ES-I3 (cell line): ENCODE measurements at regions not wholly inside any gene's neighbourhood (a gene's known extent, or its start where the extent isn't known, plus 50 kb on each side); places are given as distances from the start of the nearest gene placed in this dataset.
A peak's percentile ranks its signal among the peaks of the same experiment; 100 is the strongest.

Source experiments
- H3K36me3 ChIP-seq: 2 replicates; pipeline ENCODE4 v1.6.1; 2013; ENCODE audit warnings: mild to moderate bottlenecking, low read length, control low read depth, moderate library complexity; ENCODE audit not compliant: insufficient read depth
- H3K4me1 ChIP-seq: 2 replicates; pipeline ENCODE4 v1.6.1; 2013; ENCODE audit warnings: mild to moderate bottlenecking, control low read depth, low read length; ENCODE audit not compliant: insufficient read depth
- H3K9ac ChIP-seq: 2 replicates; pipeline ENCODE4 v1.6.1; 2013; ENCODE audit warnings: low read depth, mild to moderate bottlenecking, low read length, moderate library complexity
- H3K9me3 ChIP-seq: 2 replicates; pipeline ENCODE4 v1.6.1; 2013; ENCODE audit warnings: mild to moderate bottlenecking, low read length, moderate library complexity; ENCODE audit not compliant: control insufficient read depth, insufficient read depth

DNA sequence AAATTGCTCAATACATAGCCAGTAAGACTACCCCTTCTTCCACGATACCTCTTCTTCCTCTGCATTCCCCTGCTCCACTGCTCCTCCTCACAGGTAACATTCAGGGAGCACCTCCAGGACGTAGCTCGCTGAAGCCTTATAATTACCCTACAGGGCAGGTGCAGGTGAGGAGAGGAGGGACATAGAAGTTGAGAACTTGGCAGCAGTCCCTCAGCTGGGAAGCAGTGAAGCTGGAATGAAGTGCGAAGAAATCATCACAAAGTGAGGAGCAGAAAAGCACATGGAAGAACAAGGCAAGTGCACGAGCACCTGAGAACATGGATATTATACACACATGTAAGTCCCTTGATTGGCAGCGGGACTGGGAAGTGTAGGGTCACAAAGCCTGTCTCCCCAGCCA is 118.2 kb downstream of the HSD17B3 start:
- H3K4me1 ChIP-seq, result peaks cover 12% of the 10 kb centered on the region; the same call in 1 of the 2 replicates
- H3K9me3 ChIP-seq, result no peaks in the 10 kb centered on the region
- H3K9ac ChIP-seq, result no peak overlapping the region
- no peaks in the 10 kb centered on the region for H3K36me3 ChIP-seq

DNA sequence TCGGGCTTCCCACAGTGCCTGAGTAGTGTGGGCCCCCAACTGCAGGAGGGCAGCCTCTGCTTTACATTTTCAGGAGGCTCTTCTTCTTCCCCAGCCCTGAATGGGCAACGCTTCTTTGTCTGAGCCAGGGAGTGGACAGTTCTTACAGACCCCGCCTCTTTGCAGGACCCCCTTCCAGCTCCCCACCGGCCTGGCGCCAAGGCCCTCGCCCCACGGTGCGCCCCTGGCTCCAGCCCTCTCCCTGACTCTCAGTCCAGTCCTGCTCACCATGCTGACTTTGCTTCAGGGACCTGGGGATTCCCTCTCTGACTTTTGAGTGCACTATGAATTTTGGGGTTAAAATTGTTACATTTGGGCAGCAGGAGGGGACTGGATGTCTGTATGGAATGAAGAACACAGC is 123.8 kb downstream of the HSD17B3 start:
- Histone ChIP-seq H3K9ac (no peak overlapping the region), H3K9me3 (no peaks in the 10 kb centered on the region), H3K36me3 (no peaks in the 10 kb centered on the region), H3K4me1 (peaks cover 13% of the 10 kb centered on the region)

DNA sequence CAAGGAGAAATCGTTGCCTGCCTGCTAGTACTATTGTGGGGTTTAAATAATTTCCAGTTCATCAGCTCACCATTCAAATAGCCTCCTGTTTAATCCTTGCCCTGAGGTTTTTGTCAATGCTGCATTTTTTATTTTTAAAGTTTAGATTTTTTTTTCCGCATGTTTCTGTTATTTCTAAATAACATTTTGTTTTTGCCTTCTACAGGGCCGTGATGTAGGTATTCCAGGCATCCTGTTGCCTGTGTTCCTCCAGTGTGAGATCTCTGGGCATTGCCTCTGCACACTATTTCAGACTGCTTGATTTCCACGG is 124.3 kb downstream of the HSD17B3 start:
- H3K36me3 ChIP-seq, result no peaks in the 10 kb centered on the region
- H3K9me3 ChIP-seq, result no peaks in the 10 kb centered on the region
- no peak overlapping the region for H3K9ac ChIP-seq
- H3K4me1 ChIP-seq, result peaks cover 13% of the 10 kb centered on the region

DNA sequence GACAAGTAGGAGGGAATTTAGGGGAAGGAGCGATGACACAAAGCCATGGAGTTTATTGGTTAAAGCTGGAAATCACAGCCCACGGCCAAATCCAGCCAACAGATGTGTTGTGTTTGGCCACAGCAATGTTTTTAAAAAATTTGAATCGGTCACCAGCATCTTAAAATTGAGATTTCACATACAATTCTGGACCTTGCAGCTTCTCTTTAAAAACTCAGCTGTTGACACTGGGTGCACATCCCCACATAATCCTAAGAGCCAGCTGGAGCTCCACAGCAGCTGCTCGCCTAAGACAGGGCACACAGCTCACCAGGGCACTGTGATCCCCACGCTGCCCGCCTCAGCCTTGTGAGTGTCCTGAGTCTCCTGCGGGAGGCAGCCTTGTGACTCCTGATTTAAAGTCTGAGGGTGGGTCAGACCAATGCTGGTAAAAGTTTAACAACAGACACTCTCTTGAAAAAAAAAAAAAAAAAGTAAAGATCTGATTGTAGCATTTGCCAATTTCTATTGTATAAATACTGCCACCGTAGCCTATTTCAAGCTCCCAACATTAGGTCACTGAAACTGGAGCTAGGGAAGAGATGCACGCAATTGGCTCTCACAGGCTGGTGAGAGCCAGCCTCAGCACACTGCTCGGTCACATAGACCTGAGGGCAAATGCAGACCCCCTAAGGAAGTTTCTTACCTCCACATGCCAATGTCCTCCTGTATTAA is 124.8 kb downstream of the HSD17B3 start:
- no peak overlapping the region for H3K9ac ChIP-seq
- H3K36me3 ChIP-seq, result no peaks in the 10 kb centered on the region
- no peaks in the 10 kb centered on the region for H3K9me3 ChIP-seq
- peaks cover 13% of the 10 kb centered on the region for H3K4me1 ChIP-seq

DNA sequence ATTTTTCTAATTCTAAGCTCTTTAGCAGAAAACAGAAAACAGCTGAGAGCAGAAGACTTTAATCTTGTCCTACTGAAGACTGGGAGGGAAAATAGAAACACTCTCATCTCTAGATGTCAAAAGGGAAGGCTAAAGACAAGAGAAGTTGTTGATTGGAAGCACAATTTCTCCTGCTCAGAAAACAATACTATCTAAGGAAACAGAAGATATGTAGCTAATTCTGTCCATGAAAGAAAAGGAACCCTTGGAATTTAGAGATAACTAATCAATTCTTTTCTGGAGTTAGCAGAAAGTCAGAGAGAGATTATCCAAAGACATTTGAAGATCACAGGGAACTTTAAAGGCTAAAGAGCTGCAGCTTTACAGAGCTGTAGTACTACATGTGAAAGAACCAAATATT is 126.2 kb downstream of the HSD17B3 start:
- Histone ChIP-seq H3K36me3 (no peaks in the 10 kb centered on the region), H3K4me1 (peaks cover 13% of the 10 kb centered on the region), H3K9ac (no peak overlapping the region), H3K9me3 (no peaks in the 10 kb centered on the region)

DNA sequence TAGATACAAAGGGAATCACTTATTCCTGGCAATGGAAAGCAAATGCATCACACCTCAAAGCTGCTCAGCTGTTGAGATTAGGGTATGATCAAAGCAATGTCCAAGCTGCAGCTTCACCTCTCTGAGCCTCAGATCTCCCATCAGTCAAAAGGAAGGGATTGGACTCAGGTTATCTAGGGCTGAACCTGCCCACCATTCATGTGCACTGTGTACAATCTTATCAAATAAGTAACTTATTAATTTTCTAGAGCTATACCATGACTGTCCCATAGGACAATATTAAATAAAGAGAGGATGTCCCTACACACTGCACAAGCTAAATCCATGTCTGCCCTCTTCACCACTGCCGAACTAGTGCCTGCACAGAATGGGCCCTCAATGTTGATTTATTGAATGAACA is 127.0 kb downstream of the HSD17B3 start:
- Histone ChIP-seq H3K36me3 (no peaks in the 10 kb centered on the region), H3K9ac (no peak overlapping the region), H3K4me1 (peaks cover 18% of the 10 kb centered on the region), H3K9me3 (no peaks in the 10 kb centered on the region)

DNA sequence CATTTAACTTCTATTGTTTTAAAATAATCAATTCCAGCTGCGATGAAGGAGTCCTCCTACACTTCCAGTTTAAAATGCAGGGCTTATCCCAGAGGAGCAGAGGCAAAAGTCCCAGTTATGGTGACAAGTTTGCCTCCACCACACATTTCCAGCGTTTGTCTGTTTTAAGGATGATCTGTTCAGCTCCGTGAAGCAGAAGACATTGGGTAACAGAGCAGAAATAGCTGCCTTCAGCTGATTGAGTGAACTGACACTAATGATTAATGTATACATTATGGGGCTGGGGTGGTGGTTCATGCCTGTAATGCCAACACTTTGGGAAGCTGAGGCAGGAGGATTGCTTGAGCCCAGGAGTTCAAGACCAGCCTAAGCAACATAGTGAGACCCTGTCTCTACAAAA is 127.6 kb downstream of the HSD17B3 start:
- Histone ChIP-seq H3K4me1 (peaks cover 19% of the 10 kb centered on the region), H3K9ac (no peak overlapping the region), H3K36me3 (no peaks in the 10 kb centered on the region)

DNA sequence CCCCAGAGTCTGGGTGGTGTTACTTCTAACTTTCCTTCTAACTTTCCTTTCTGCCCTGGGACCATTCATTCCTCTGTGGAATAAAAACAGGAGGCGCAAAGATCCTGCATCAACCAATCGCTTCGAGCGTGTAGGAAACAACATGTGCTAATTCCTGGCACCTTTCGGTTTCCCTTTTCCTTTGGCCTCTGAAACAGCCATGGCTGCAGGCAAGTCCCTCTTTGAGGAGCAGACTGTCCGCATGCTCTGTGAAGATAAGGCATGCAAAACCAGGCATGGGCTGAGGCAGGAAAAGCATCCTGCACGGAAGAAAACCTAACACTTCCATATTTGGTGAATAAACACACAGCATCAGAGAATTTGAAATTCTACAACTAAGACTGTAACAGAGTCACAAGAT is 128.3 kb downstream of the HSD17B3 start:
- Histone ChIP-seq H3K9me3 (no peaks in the 10 kb centered on the region), H3K4me1 (peaks cover 26% of the 10 kb centered on the region), H3K9ac (no peak overlapping the region), H3K36me3 (no peaks in the 10 kb centered on the region)

More for the DNA sequence above, 127.6 kb downstream of the HSD17B3 start:
- H3K9me3 ChIP-seq, result no peaks in the 10 kb centered on the region

DNA sequence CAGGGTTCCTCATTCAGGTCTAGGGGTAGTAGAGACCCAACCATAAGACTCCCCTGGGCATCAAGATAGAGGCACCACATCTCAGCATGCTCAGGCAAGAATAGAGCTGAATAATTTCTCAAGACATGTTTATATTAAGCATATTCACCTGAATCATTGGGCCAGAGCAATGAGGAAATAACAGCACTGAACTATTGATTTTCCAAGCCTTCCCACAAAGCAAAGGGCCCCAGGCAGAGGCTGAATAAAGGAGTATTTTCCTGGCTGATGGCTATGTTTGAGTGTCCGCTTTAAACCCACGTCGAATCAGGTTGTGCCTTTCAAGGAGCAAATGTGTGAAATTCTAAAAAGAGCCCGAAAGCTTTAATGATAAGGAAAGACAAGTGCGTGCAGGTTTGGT is 129.2 kb downstream of the HSD17B3 start:
- Histone ChIP-seq H3K36me3 (no peaks in the 10 kb centered on the region), H3K4me1 (peaks cover 25% of the 10 kb centered on the region), H3K9ac (no peak overlapping the region), H3K9me3 (no peaks in the 10 kb centered on the region)

DNA sequence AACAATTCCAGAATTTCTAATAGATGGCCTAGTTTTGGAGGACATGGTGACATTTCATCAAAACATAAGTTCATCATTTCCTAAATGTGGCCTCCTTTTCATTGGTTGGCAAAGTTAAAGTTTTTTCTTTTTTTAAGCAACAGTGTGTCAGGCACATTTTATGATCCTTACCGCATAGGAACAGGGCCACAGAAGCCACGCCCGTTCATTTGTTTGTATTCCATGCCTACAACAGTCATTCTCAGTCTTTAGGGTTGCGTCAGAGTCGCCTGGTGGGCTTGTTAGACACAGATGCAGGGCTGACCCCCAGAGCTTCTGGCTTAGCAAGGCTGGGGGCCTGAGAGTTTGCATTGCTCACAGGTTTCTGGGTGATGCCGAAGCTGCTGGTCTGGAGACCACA is 130.2 kb downstream of the HSD17B3 start:
- Histone ChIP-seq H3K36me3 (no peaks in the 10 kb centered on the region), H3K4me1 (peaks cover 14% of the 10 kb centered on the region), H3K9ac (no peak overlapping the region), H3K9me3 (no peaks in the 10 kb centered on the region)

DNA sequence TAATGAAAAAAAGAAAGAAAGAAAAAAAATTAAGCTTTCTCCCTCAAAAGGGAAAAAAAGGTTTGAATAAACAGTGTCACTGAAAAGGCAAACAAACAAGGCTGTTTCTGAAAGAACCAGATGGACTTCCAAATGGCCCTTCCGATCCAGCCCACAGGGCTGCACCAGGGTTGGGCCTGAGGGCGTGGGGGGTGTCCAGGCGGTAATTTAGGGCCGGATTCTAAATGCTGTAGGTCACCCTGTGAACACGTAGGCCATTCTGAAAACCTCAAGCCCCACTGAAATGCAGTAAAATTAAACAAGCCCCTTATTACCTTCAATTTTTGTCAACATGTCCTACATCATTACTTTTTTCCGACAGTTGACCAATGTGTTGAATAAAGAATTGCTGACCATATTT is 132.1 kb downstream of the HSD17B3 start:
- H3K4me1 ChIP-seq, result peaks cover 14% of the 10 kb centered on the region
- H3K9ac ChIP-seq, result peak overlapping the region; percentile 12; the same call in 1 of the 2 replicates
- H3K36me3 ChIP-seq, result no peaks in the 10 kb centered on the region
- no peaks in the 10 kb centered on the region for H3K9me3 ChIP-seq

DNA sequence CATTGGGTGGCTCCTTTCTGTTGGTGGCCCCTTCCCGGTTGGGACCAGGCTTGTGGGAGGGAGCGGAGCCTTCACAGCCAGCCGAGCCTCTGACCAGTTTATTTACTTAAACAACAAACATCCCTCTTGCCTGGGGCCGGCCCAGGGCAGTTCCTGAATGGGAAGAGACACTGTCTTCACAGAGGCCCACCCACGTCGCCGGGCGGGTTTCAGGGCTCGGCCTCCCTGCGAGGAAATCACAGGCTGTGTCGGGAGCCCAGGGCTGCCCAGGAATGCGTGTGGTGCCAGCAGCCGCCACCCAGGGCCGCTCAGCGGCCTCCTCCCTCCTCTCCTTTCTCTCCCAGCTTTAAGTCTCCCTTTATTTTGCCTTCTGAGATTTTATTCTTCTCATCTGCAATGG is 132.5 kb downstream of the HSD17B3 start:
- Histone ChIP-seq H3K9me3 (no peaks in the 10 kb centered on the region), H3K4me1 (peaks cover 14% of the 10 kb centered on the region), H3K9ac (peak overlapping the region; percentile 12), H3K36me3 (no peaks in the 10 kb centered on the region)

DNA sequence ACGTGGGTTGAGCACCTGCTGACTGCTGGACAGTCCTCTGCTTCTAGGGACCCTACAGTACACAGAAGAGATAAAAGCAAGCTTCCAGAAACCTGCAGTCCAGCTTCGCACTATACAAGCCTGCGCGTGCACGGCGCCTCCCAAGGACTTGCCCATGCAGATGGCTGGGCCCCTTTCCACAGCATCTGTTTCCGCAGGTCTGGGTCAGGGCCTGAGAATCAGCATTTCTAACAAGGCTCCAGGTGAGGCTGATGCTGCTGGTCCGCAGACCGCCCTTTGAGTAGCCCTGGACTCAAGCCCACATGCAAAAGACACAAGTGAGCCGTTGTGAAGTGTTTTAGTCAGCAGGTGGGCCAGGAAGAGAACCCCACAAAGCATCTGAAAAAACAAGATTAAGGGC is 133.1 kb downstream of the HSD17B3 start:
- Histone ChIP-seq H3K4me1 (peaks cover 14% of the 10 kb centered on the region), H3K36me3 (no peaks in the 10 kb centered on the region), H3K9ac (peak overlapping the region; percentile 12; the same call in 1 of the 2 replicates), H3K9me3 (no peaks in the 10 kb centered on the region)

DNA sequence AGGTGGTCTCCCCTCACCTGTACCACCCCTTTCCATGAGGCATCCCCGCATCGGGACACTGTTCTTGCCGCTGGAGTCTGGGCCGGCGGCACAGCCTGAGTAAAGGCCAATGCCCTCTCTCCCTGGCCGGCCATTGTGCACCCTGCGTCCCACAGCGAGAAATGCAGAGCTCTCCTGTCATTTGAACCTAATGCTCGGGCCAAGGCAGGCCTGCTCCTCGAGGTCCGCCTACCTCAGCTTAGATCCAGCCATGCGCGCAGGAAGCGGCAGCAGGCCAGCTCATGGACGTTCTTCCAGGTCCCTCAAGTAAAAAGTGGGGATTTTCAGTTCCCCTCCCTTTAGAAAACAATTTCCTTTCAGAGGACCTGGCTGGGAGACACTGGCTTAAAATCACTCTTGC is 135.0 kb downstream of the HSD17B3 start:
- Histone ChIP-seq H3K36me3 (no peaks in the 10 kb centered on the region), H3K9me3 (no peaks in the 10 kb centered on the region), H3K4me1 (peaks cover 14% of the 10 kb centered on the region), H3K9ac (no peak overlapping the region)

DNA sequence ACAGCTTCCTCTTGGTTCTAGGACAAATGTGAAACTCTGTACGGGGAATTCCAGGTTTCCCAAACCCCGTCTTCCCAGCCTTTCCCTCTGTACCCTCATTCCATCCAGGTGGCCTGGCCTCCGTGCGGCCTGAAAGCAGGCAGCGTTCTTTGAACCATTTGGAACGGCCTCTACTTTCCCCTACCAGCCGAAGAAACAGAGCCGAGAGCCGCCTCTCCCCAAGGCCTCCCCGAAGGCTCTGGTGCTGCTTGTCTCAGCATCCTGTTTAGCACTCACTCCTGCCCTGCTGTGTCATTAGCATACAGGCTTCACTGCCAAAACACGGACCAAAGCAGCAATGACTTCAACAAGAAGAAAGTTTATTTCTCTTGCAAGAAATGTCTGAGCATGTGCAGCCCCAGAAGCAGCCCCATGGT is 137.7 kb downstream of the HSD17B3 start:
- H3K9ac ChIP-seq, result no peak overlapping the region
- peaks cover 7% of the 10 kb centered on the region; the same call in 1 of the 2 replicates for H3K4me1 ChIP-seq
- no peaks in the 10 kb centered on the region for H3K36me3 ChIP-seq

More for the DNA sequence above, 137.7 kb downstream of the HSD17B3 start:
- H3K9me3 ChIP-seq, result peaks cover 4% of the 10 kb centered on the region; the same call in 1 of the 2 replicates
